GM12873 (cell line): ENCODE measurements at regions not wholly inside any gene's neighbourhood (a gene's known extent, or its start where the extent isn't known, plus 50 kb on each side); places are given as distances from the start of the nearest gene placed in this dataset.
A peak's percentile ranks its signal among the peaks of the same experiment; 100 is the strongest.

ENCODE experiments used
- TF ChIP-seq, protein P1 (sequence below): IDR thresholded peaks from 2 replicates; pipeline ENCODE4 v1.5.1; 2012; ENCODE audit warnings: low read depth, mild to moderate bottlenecking, moderate library complexity, low read length, control low read depth; ENCODE audit not compliant: insufficient read depth; ENCODE audit errors: missing control alignments

DNA sequence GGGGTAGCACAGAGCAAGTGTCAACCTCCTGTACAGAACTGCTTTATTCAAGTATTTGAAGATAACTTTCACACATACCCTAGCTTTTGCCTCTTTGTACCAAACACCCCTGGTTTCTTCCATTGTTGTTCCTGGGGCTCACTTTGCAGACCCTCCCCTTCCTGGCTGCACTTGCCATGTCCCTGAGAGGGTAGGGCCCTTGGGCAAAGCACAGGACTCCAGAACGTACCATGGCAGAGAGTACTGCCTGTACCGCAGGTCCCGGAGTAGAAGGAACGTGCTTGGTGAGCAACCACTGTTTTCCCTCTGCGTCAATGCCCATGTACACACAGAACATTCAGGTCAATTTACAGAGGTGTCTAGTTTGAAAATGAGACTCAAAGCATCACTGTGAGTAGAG is 290.4 kb downstream of the EN1 start:
- TF ChIP-seq, protein P1, sequence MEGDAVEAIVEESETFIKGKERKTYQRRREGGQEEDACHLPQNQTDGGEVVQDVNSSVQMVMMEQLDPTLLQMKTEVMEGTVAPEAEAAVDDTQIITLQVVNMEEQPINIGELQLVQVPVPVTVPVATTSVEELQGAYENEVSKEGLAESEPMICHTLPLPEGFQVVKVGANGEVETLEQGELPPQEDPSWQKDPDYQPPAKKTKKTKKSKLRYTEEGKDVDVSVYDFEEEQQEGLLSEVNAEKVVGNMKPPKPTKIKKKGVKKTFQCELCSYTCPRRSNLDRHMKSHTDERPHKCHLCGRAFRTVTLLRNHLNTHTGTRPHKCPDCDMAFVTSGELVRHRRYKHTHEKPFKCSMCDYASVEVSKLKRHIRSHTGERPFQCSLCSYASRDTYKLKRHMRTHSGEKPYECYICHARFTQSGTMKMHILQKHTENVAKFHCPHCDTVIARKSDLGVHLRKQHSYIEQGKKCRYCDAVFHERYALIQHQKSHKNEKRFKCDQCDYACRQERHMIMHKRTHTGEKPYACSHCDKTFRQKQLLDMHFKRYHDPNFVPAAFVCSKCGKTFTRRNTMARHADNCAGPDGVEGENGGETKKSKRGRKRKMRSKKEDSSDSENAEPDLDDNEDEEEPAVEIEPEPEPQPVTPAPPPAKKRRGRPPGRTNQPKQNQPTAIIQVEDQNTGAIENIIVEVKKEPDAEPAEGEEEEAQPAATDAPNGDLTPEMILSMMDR = no peak

DNA sequence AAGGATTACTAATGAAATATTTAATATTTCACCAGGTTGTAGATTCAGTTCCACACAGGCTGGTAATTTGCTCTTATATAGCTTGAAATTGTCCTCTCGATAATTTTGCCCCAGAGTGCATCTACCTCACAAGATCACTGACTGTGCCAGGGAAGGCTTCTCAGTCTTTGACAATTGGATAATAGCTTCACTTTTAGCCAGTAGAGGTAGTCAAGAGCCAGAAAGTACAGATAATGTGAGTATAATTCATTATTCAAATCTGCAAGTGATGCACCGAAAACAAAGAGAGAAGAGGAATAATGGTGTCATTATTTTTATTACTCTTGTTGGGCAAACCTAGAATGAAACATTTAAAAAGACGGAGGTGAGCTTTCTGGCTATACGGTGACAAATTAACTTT is 292.8 kb downstream of the EN1 start:
- TF ChIP-seq, protein P1 = no peak

DNA sequence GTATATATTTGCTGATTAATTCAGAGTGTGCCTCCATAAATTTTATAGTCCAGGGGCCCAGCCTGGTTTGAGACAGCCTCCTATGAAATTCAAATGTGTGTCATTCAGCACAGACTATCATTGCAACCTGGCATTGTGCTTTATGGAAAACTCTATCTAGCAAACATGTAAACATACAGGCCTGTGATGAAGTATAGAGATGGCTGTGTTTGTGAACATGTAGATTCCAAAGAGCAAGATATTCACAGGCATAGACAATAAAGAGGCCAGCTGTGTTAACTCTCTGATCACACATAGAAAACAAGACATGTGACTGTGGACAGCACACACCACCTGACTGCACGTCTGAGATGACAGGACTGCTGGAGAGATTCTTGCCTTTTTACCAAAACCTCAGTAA is 297.9 kb downstream of the EN1 start:
- TF ChIP-seq, protein P1 = no peak

DNA sequence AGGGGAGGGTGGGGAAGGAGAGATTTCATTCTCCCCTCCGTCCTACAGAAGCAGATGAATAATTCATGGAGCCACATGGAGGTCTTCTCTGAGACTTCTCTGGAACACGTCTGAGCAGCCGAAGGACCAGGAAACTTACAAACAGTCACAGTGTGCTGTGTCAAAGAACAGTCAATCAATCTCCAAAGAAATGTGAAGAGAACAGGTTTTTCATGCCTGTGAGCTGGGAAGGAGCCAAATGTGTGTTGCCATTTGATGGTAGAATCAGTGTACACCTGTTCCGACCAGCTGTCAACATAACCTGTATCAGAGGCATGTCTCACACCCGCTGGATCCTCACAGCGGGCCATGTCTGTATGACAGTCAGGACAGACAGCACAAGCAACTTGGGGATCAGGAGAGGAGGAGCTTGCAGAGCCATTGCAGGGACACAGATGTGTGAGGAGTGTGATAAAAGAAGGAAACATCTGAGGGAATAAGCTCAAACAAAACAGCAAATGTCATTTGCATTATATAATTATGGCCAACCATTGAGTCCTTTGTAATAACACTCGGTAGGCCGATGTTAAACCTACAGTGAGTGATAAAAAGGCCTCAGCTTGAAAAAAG is 298.5 kb downstream of the EN1 start:
- TF ChIP-seq, protein P1 = no peak

DNA sequence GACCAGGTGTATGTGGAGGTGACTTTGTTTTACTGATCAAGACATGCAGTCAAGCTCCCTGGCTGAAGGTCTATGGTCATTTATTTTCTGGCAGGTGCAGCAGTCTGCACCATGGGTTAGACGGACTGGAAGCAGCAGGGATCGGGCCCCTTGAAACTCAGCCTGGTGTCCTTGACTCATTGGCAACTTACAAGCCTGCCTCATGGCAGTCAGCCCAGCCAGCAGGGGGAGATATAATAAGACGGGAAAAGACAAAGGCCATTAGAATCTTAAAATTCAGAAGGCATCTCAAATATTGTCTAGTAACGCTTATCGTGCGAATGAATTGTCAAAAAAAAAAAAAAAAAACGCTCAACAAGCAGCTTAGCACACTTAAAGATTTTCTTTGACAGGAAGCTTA is 308.2 kb downstream of the EN1 start:
- TF ChIP-seq, protein P1 = peak; percentile 37

DNA sequence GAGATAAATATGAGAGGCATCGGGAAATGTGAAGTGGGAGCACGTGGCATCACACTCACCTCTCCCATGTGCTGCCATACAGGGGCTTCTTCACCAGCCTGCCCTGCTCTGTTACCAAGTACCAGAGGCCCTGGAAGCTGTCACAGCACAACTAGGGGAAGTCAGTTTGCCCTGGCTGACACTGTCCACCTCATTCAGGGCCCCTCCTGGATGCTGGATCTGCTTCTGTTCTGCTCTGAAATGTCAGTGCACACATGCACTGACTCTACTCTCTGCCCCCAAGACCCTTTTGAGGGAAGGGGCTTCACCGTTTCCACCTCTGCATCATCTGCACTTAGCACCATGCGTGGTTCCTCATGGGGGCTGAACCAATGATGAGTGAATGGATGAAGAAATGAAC is 311.1 kb downstream of the EN1 start:
- TF ChIP-seq, protein P1 = no peak

DNA sequence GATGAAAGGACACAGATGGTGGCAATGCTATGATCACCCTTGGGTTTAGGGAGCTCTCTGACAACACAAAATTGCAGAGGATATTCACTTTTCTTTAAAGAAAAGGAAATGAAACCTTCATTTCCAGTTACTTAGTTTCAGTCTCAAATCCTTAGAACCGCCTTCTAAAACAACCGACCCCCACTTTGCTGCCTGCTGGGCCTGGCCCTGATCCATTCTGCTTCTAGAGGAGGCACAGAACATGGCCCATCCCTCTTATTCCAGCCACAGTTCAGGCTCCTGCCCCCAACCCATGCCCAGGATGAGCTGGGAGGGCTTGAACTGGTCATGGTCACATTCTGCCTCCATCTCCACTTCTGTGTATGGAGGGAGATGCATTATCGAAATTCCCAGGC is 311.6 kb downstream of the EN1 start:
- TF ChIP-seq, protein P1 = no peak
